PC-3 (cell line): ENCODE measurements at regions not wholly inside any gene's neighbourhood (a gene's known extent, or its start where the extent isn't known, plus 50 kb on each side); places are given as distances from the start of the nearest gene placed in this dataset.

Source experiments
- EZH2 ChIP-seq: fragments of 300-600 bp; sonication (generic); IDR thresholded peaks from one replicate; pipeline ENCODE4 v1.6.1; 2017; ENCODE audit warnings: antibody characterized with exemption, mild to moderate bottlenecking, low read length; ENCODE audit not compliant: unreplicated experiment
- TF ChIP-seq, protein P1 (sequence below): fragments of 300-600 bp; sonication (generic); conservative IDR thresholded peaks from 2 replicates; pipeline ENCODE4 v1.5.1; 2017; ENCODE audit warnings: antibody characterized with exemption, low read depth, mild to moderate bottlenecking, low read length

DNA sequence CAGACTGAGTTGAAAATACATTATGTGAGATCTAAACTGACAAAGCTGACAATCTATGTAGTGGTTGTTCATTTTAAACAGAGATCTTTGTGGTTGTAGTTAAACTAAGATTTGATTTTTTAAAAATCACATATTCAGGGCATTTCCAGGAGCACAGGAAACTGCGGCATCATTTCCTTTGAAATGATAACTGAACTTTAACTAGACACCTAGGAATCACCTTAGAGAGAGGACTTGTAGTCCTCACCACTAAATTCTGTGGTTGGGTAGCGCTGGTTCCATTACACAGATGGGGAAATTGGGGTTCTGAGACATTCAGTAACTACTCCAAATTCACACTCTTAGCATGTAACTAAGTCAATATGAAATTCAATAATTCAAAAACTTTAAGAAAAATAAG lies 96.0 kb upstream of the TRIB2 start:
- TF ChIP-seq, protein P1, sequence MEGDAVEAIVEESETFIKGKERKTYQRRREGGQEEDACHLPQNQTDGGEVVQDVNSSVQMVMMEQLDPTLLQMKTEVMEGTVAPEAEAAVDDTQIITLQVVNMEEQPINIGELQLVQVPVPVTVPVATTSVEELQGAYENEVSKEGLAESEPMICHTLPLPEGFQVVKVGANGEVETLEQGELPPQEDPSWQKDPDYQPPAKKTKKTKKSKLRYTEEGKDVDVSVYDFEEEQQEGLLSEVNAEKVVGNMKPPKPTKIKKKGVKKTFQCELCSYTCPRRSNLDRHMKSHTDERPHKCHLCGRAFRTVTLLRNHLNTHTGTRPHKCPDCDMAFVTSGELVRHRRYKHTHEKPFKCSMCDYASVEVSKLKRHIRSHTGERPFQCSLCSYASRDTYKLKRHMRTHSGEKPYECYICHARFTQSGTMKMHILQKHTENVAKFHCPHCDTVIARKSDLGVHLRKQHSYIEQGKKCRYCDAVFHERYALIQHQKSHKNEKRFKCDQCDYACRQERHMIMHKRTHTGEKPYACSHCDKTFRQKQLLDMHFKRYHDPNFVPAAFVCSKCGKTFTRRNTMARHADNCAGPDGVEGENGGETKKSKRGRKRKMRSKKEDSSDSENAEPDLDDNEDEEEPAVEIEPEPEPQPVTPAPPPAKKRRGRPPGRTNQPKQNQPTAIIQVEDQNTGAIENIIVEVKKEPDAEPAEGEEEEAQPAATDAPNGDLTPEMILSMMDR = no peak
- TF ChIP-seq EZH2 = no peak
